Endothelial cell of umbilical vein (primary cell): ENCODE measurements at regions not wholly inside any gene's neighbourhood (a gene's known extent, or its start where the extent isn't known, plus 50 kb on each side); places are given as distances from the start of the nearest gene placed in this dataset.

Experiments used
- BruUV-seq: library from RNA; stranded (reverse); fragments of 400-500 nt; replicated peaks from 2 replicates; lab custom pipeline; 2021; lab: Mats Ljungman, UMichigan
- CTCF ChIA-PET: fragments of 300-600, 350-600 bp; sonication (Branson Sonifier 250); formaldehyde crosslinking; loops from one replicate; lab custom pipeline; 2021; ENCODE audit warnings: antibody characterized with exemption, inconsistent platforms; lab: Charles Lee
- POLR2A ChIA-PET: fragments of 300-600, 350-600 bp; sonication (Branson Sonifier 250); formaldehyde crosslinking; loops from one replicate; lab custom pipeline; 2021; ENCODE audit warnings: antibody characterized with exemption, inconsistent platforms; lab: Charles Lee
- DNase-seq: peaks from one replicate; pipeline ENCODE4 v3.0.0-alpha.2; 2011; ENCODE audit warnings: low read depth, low spot score
- FAIRE-seq: peaks from 2 replicates; lab custom pipeline; 2011; peaks lifted over from hg19 to GRCh38; lab: Jason Lieb, UNC
- H2AFZ ChIP-seq: 2 replicates; pipeline ENCODE4 v1.6.0; 2012; ENCODE audit warnings: low read depth, low read length, control low read depth, inconsistent platforms
- H3K27ac ChIP-seq: 2 replicates; pipeline ENCODE4 v1.5.1; 2011; ENCODE audit warnings: low read depth, mild to moderate bottlenecking, control low read depth, low read length, moderate library complexity; ENCODE audit not compliant: insufficient read depth
- H3K27me3 ChIP-seq, 2 experiments: 2 replicates each; pipeline versions ENCODE4 v1.6.0 to v1.6.1; 2011; ENCODE audit warnings: low read length in 2 of 2, mixed read lengths in 1 of 2; ENCODE audit not compliant: control insufficient read depth in 2 of 2, insufficient read depth in 2 of 2
- H3K36me3 ChIP-seq, 2 experiments: 2 replicates in 1 of 2; 3 replicates in 1 of 2; pipeline ENCODE4 v1.5.1; 2011; ENCODE audit warnings: low read length in 2 of 2, mild to moderate bottlenecking in 1 of 2, moderate library complexity in 1 of 2; ENCODE audit not compliant: control insufficient read depth in 2 of 2, insufficient read depth in 2 of 2; ENCODE audit errors: extremely low read depth in 1 of 2
- H3K4me1 ChIP-seq: 3 replicates; pipeline ENCODE4 v1.5.1; 2011; ENCODE audit warnings: mild to moderate bottlenecking, low read length; ENCODE audit not compliant: control insufficient read depth, insufficient read depth; ENCODE audit errors: extremely low read depth
- H3K4me2 ChIP-seq: 2 replicates; pipeline ENCODE4 v1.6.1; 2011; ENCODE audit warnings: low read length, control low read depth, mixed read lengths; ENCODE audit not compliant: insufficient read depth
- H3K4me3 ChIP-seq, 3 experiments: fragments of 200-600 bp in 1 of 3; sonication (generic), shearing (Covaris generic) in 1 of 3; replicated peaks in 1 of 3; 2 replicates each; pipeline ENCODE4 v1.5.1; 2011 to 2016; ENCODE audit warnings: control low read depth in 3 of 3, low read length in 3 of 3, mild to moderate bottlenecking in 2 of 3, inconsistent platforms in 1 of 3, low read depth in 1 of 3, moderate library complexity in 1 of 3; ENCODE audit not compliant: insufficient read depth in 1 of 3
- H3K79me2 ChIP-seq: 2 replicates; pipeline ENCODE4 v1.6.0; 2012; ENCODE audit warnings: low read length, inconsistent platforms; ENCODE audit not compliant: control insufficient read depth, insufficient read depth
- H3K9ac ChIP-seq: replicated peaks from 2 replicates; pipeline ENCODE3; 2011; ENCODE audit warnings: low read length, control low read depth; ENCODE audit not compliant: insufficient read depth; ENCODE audit errors: extremely low read depth
- H3K9me1 ChIP-seq: replicated peaks from 3 replicates; pipeline ENCODE4 v1.6.0; 2011; ENCODE audit warnings: mild to moderate bottlenecking, low read length; ENCODE audit not compliant: control insufficient read depth, insufficient read depth; ENCODE audit errors: extremely low read depth
- H3K9me3 ChIP-seq: replicated peaks from 2 replicates; pipeline ENCODE4 v1.5.1; 2012; ENCODE audit warnings: low read length, inconsistent platforms; ENCODE audit not compliant: control insufficient read depth, insufficient read depth
- H4K20me1 ChIP-seq: replicated peaks from 2 replicates; pipeline ENCODE3; 2011; ENCODE audit warnings: mild to moderate bottlenecking, low read length; ENCODE audit not compliant: control insufficient read depth, insufficient read depth; ENCODE audit errors: extremely low read depth
- EZH2 ChIP-seq: IDR thresholded peaks from 2 replicates; pipeline ENCODE4 v1.6.1; 2012; ENCODE audit warnings: borderline replicate concordance, low read depth, mild to moderate bottlenecking, moderate library complexity, low read length, inconsistent platforms; ENCODE audit not compliant: severe bottlenecking
- FOS ChIP-seq: IDR thresholded peaks from 2 replicates; pipeline ENCODE4 v1.6.1; 2011; ENCODE audit warnings: mild to moderate bottlenecking, low read length, moderate library complexity, borderline replicate concordance; ENCODE audit not compliant: insufficient read depth
- GATA2 ChIP-seq: IDR thresholded peaks from 2 replicates; pipeline ENCODE4 v1.7.0; 2011; ENCODE audit warnings: low read depth, mild to moderate bottlenecking, moderate library complexity, mixed read lengths, low read length; ENCODE audit not compliant: insufficient read length, insufficient read depth
- JUN ChIP-seq: IDR thresholded peaks from 2 replicates; pipeline ENCODE4 v1.6.1; 2011; ENCODE audit warnings: borderline replicate concordance, low read depth; ENCODE audit not compliant: insufficient read length, insufficient read depth
- MYC ChIP-seq: IDR thresholded peaks from one replicate; pipeline ENCODE4 v1.6.1; 2011; ENCODE audit warnings: mild to moderate bottlenecking, low read depth, low read length
- POLR2A ChIP-seq: IDR thresholded peaks from 2 replicates; pipeline ENCODE4 v1.6.1; 2012; ENCODE audit warnings: low read depth, mild to moderate bottlenecking, control low read depth, low read length
- POLR2AphosphoS5 ChIP-seq: IDR thresholded peaks from 2 replicates; pipeline ENCODE4 v1.6.1; 2012; ENCODE audit warnings: low read depth, mild to moderate bottlenecking, control low read depth, low read length, moderate library complexity; ENCODE audit not compliant: insufficient read depth
- dilution Hi-C: fragments of 300-500 bp; cut with MboI; formaldehyde crosslinking; loops from one replicate; pipeline ENCODE4 v1.15.0; 2019; ENCODE audit warnings: low sequenced_read_pairs; ENCODE audit not compliant: extremely low pct_ligation_motif_present
- intact Hi-C: fragments of 100-400 bp; cut with micrococcal nuclease; formaldehyde crosslinking; loops from one replicate; pipeline ENCODE4 v1.10.0; 2022
- TF ChIP-seq, protein P1 (sequence below): IDR thresholded peaks from 2 replicates; pipeline ENCODE4 v1.6.1; 2011; ENCODE audit not compliant: insufficient read depth, insufficient read length
- TF ChIP-seq, protein P2 (sequence below), 2 donors: IDR thresholded peaks; 1 replicate in 1 of 2; 2 replicates in 1 of 2; pipeline ENCODE4 v1.5.1; 2011; ENCODE audit warnings: low read length in 2 of 2, mild to moderate bottlenecking in 2 of 2, moderate library complexity in 2 of 2, control low read depth in 1 of 2, inconsistent platforms in 1 of 2, low read depth in 1 of 2; ENCODE audit not compliant: insufficient read depth in 1 of 2; ENCODE audit errors: extremely low read depth in 1 of 2

DNA sequence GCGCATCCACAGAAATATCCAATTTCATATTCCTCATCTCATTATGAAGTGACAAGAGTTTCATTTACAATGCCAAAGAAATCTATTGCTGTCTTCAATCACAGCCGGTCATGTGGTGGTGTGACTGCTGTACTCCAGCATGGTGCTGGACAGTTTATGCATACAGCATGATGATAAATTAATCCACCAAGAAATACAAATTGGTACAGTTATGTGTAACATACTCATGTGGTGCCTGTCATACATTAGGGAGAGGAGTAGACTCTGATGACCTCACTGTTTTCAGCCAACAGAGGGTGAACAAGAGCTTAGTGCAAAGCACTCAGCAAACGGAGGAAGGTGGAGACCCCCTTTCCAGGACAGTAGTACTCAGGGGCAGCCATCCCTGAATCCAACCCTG is 178.4 kb upstream of the SYNDIG1 start:
- no peak for TF ChIP-seq POLR2AphosphoS5
- TF ChIP-seq, protein P1, sequence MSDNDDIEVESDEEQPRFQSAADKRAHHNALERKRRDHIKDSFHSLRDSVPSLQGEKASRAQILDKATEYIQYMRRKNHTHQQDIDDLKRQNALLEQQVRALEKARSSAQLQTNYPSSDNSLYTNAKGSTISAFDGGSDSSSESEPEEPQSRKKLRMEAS, result no peak
- TF ChIP-seq, protein P2, sequence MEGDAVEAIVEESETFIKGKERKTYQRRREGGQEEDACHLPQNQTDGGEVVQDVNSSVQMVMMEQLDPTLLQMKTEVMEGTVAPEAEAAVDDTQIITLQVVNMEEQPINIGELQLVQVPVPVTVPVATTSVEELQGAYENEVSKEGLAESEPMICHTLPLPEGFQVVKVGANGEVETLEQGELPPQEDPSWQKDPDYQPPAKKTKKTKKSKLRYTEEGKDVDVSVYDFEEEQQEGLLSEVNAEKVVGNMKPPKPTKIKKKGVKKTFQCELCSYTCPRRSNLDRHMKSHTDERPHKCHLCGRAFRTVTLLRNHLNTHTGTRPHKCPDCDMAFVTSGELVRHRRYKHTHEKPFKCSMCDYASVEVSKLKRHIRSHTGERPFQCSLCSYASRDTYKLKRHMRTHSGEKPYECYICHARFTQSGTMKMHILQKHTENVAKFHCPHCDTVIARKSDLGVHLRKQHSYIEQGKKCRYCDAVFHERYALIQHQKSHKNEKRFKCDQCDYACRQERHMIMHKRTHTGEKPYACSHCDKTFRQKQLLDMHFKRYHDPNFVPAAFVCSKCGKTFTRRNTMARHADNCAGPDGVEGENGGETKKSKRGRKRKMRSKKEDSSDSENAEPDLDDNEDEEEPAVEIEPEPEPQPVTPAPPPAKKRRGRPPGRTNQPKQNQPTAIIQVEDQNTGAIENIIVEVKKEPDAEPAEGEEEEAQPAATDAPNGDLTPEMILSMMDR (IDR thresholded peaks at IDR 0.05; ENCODE audit: extremely low read depth in 1 of 2, insufficient read depth in 1 of 2, low read depth in 1 of 2, low read length in 2 of 2), result no peak
- no peak for TF ChIP-seq JUN
- TF ChIP-seq EZH2, result no peak
- no peak for TF ChIP-seq FOS
- TF ChIP-seq MYC, result no peak
- no peak for TF ChIP-seq GATA2
- TF ChIP-seq POLR2A, result no peak
- no peaks in the 10 kb centered on the region for H3K27me3 ChIP-seq
- dilution Hi-C loops, result no loop called here
- BruUV-seq, result no TSS peak
- no peak overlapping the region for H3K27ac ChIP-seq
- no peaks in the 10 kb centered on the region for H3K79me2 ChIP-seq
- H3K9me3 ChIP-seq, result no peaks in the 10 kb centered on the region
- no peaks in the 10 kb centered on the region for H3K36me3 ChIP-seq
- no peaks in the 10 kb centered on the region for H3K4me1 ChIP-seq
- H2AFZ ChIP-seq, result no peak overlapping the region
- CTCF ChIA-PET, result no interaction called here
- no peaks in the 10 kb centered on the region for H4K20me1 ChIP-seq
- H3K9ac ChIP-seq, result no peak overlapping the region
- no peaks in the 10 kb centered on the region for H3K9me1 ChIP-seq
- H3K4me2 ChIP-seq, result no peak overlapping the region
- no peak overlapping the region for H3K4me3 ChIP-seq
- no peak for FAIRE-seq
- POLR2A ChIA-PET, result no interaction called here
- no peak for DNase-seq
- intact Hi-C loops, result no loop called here
